IMR-90 (cell line): ENCODE measurements at regions not wholly inside any gene's neighbourhood (a gene's known extent, or its start where the extent isn't known, plus 50 kb on each side); places are given as distances from the start of the nearest gene placed in this dataset.
A peak's percentile ranks its signal among the peaks of the same experiment; 100 is the strongest.

Source experiments
- ATAC-seq: fragments of 200-7000 bp; cut with Tn5 transposase; 2 replicates; pipeline ENCODE4 v1.9.1; 2020; ENCODE audit warnings: low read depth, mild to moderate bottlenecking, moderate library complexity
- BruUV-seq: library from RNA; stranded (reverse); fragments of 400-500 nt; replicated peaks from 2 replicates; lab custom pipeline; 2021; lab: Mats Ljungman, UMichigan
- CTCF ChIA-PET: fragments of 300-600 bp; formaldehyde crosslinking; extraction: SDS; loops from one replicate; lab custom pipeline; 2021; ENCODE audit warnings: antibody characterized with exemption; lab: Yijun Ruan, JAX
- POLR2A ChIA-PET: fragments of 300-600 bp; sonication (Branson Sonifier 250); formaldehyde crosslinking; loops from one replicate; lab custom pipeline; 2022; ENCODE audit warnings: antibody characterized with exemption; ENCODE audit not compliant: unreplicated experiment; lab: Charles Lee
- DNase-seq: peaks from one replicate; pipeline ENCODE4 v3.0.0; 2013
- H2AFZ ChIP-seq: replicated peaks from 2 replicates; pipeline ENCODE3; 2013; ENCODE audit warnings: low read length, mild to moderate bottlenecking; ENCODE audit not compliant: poor library complexity
- H2AK5ac ChIP-seq: 2 replicates; pipeline ENCODE4 v1.6.1; 2013; ENCODE audit warnings: low read depth, low read length, inconsistent platforms
- H2AK9ac ChIP-seq: replicated peaks from 2 replicates; pipeline ENCODE3; 2013; ENCODE audit warnings: mild to moderate bottlenecking, low read depth, low read length, moderate library complexity; ENCODE audit not compliant: poor library complexity
- H2BK120ac ChIP-seq: 2 replicates; pipeline ENCODE4 v1.6.1; 2013; ENCODE audit warnings: low read depth, low read length, inconsistent platforms
- H2BK15ac ChIP-seq: 3 replicates; pipeline ENCODE4 v1.6.1; 2013; ENCODE audit warnings: low read depth, low read length, inconsistent platforms
- H2BK20ac ChIP-seq: 2 replicates; pipeline ENCODE4 v1.6.1; 2013; ENCODE audit warnings: low read depth, mild to moderate bottlenecking, inconsistent platforms, low read length, moderate library complexity
- H2BK5ac ChIP-seq: 2 replicates; pipeline ENCODE4 v1.6.1; 2013; ENCODE audit warnings: mild to moderate bottlenecking, low read depth, low read length, inconsistent platforms; ENCODE audit not compliant: poor library complexity, severe bottlenecking
- H3K14ac ChIP-seq: replicated peaks from 2 replicates; pipeline ENCODE4 v1.6.1; 2013; ENCODE audit warnings: low read depth, low read length, inconsistent platforms
- H3K18ac ChIP-seq: 2 replicates; pipeline ENCODE4 v1.6.1; 2013; ENCODE audit warnings: low read depth, low read length, control low read depth
- H3K23ac ChIP-seq: 2 replicates; pipeline ENCODE4 v1.6.1; 2013; ENCODE audit warnings: low read depth, low read length, inconsistent platforms
- H3K27ac ChIP-seq: 2 replicates; pipeline ENCODE4 v1.5.1; 2013; ENCODE audit warnings: mild to moderate bottlenecking, control low read depth, low read length; ENCODE audit not compliant: insufficient read depth
- H3K27me3 ChIP-seq: 2 replicates; pipeline ENCODE4 v1.6.1; 2013; ENCODE audit warnings: low read length; ENCODE audit not compliant: control insufficient read depth, insufficient read depth
- H3K36me3 ChIP-seq: 2 replicates; pipeline ENCODE4 v1.6.1; 2013; ENCODE audit warnings: low read length, mixed read lengths; ENCODE audit not compliant: control insufficient read depth, insufficient read depth
- H3K4ac ChIP-seq: 2 replicates; pipeline ENCODE4 v1.6.1; 2013; ENCODE audit warnings: low read depth, low read length, inconsistent platforms
- H3K4me1 ChIP-seq: 2 replicates; pipeline ENCODE4 v1.6.1; 2013; ENCODE audit warnings: low read length, mixed read lengths; ENCODE audit not compliant: control insufficient read depth, insufficient read depth
- H3K4me2 ChIP-seq: 2 replicates; pipeline ENCODE4 v1.6.1; 2013; ENCODE audit warnings: low read depth, mild to moderate bottlenecking, control low read depth, low read length, moderate library complexity
- H3K4me3 ChIP-seq: 2 replicates; pipeline ENCODE4 v1.5.1; 2013; ENCODE audit warnings: low read depth, mild to moderate bottlenecking, control low read depth, low read length, moderate library complexity; ENCODE audit not compliant: insufficient read depth
- H3K56ac ChIP-seq: 2 replicates; pipeline ENCODE4 v1.6.1; 2013; ENCODE audit warnings: low read length, inconsistent platforms; ENCODE audit not compliant: insufficient read depth; ENCODE audit errors: extremely low read depth
- H3K79me1 ChIP-seq, 2 experiments: 2 replicates each; pipeline ENCODE4 v1.6.1; 2013; ENCODE audit warnings: low read length in 2 of 2, inconsistent platforms in 1 of 2, low read depth in 1 of 2
- H3K9ac ChIP-seq: 2 replicates; pipeline ENCODE4 v1.6.1; 2013; ENCODE audit warnings: low read depth, low read length, control low read depth
- H3K9me1 ChIP-seq: 2 replicates; pipeline ENCODE4 v1.6.1; 2013; ENCODE audit warnings: low read length, inconsistent platforms; ENCODE audit not compliant: insufficient read depth
- H3K9me3 ChIP-seq: 2 replicates; pipeline ENCODE4 v1.6.1; 2013; ENCODE audit warnings: low read length; ENCODE audit not compliant: control insufficient read depth, insufficient read depth
- H4K20me1 ChIP-seq: 2 replicates; pipeline ENCODE4 v1.6.1; 2013; ENCODE audit warnings: low read length, inconsistent platforms; ENCODE audit not compliant: insufficient read depth
- H4K5ac ChIP-seq: 2 replicates; pipeline ENCODE4 v1.6.1; 2013; ENCODE audit warnings: mild to moderate bottlenecking, low read depth, low read length, control low read depth
- H4K8ac ChIP-seq, 2 experiments: 2 replicates each; pipeline ENCODE4 v1.6.1; 2013; ENCODE audit warnings: low read depth in 2 of 2, low read length in 2 of 2, control low read depth in 1 of 2, inconsistent platforms in 1 of 2
- H4K91ac ChIP-seq: 2 replicates; pipeline ENCODE4 v1.6.1; 2013; ENCODE audit warnings: low read depth, low read length, inconsistent platforms; ENCODE audit not compliant: insufficient read depth
- CHD1 ChIP-seq: IDR thresholded peaks from 2 replicates; pipeline ENCODE4 v1.6.1; 2012; ENCODE audit warnings: low read depth, low read length, improper control_type of control experiment
- ELK1 ChIP-seq: fragments of 150-350 bp; IDR thresholded peaks from 2 replicates; pipeline ENCODE4 v1.6.1; 2016; ENCODE audit warnings: low read depth, mild to moderate bottlenecking, low read length, moderate library complexity, borderline replicate concordance
- FOS ChIP-seq: fragments of 150-350 bp; IDR thresholded peaks from 2 replicates; pipeline ENCODE4 v1.6.1; 2016; ENCODE audit warnings: low read depth, low read length
- MXI1 ChIP-seq: IDR thresholded peaks from 2 replicates; pipeline ENCODE4 v1.6.1; 2012; ENCODE audit warnings: low read depth, mild to moderate bottlenecking, low read length, moderate library complexity, borderline replicate concordance
- NFE2L2 ChIP-seq: fragments of 150-350 bp; IDR thresholded peaks from 2 replicates; pipeline ENCODE4 v1.6.1; 2016; ENCODE audit warnings: low read depth, mild to moderate bottlenecking, low read length
- WGBS, 2 experiments: methylation state at CpG; one replicate each; pipeline versions ENCODE4 v1.1.5 to v1.1.7; 2013; ENCODE audit warnings: missing lambda C conversion rate in 2 of 2; ENCODE audit not compliant: insufficient read length in 1 of 2; ENCODE audit errors: extremely low coverage in 2 of 2; 5-methylcytosine and 5-hydroxymethylcytosine counted together
- dilution Hi-C: fragments of 300-500 bp; cut with HindIII; formaldehyde crosslinking; loops from one replicate; pipeline ENCODE4 v1.14.3; 2018; ENCODE audit warnings: low sequenced_read_pairs; ENCODE audit not compliant: unreplicated experiment
- in situ Hi-C: fragments of 300-500 bp; cut with MboI; formaldehyde crosslinking; loops from 3 replicates; pipeline ENCODE4 v1.14.3; 2019; ENCODE audit warnings: low sequenced_read_pairs, inconsistent platforms, mixed read lengths
- intact Hi-C: fragments of 100-400 bp; cut with micrococcal nuclease; formaldehyde crosslinking; loops from 2 replicates; pipeline ENCODE4 v1.10.0; 2022

GRCh38 chr7:25952261-25953057 is 199.5 kb upstream of the NFE2L3 start:
- H4K5ac ChIP-seq = no peak overlapping the region
- POLR2A ChIA-PET = interaction anchor here (0.6 kb wide), 1 partner anchor 36 kb away, joined by 6 read pairs; no protein-coding TSS in a partner anchor
- BruUV-seq = no TSS peak
- DNase-seq (no peak), ATAC-seq (no peak)
- H2AFZ ChIP-seq = peak overlapping the region; percentile 46
- H2BK15ac ChIP-seq = no peak overlapping the region
- H3K4ac ChIP-seq = no peak overlapping the region
- no peak overlapping the region for H3K18ac ChIP-seq
- H3K27ac ChIP-seq = no peak overlapping the region
- no peak overlapping the region for H4K8ac ChIP-seq
- H4K91ac ChIP-seq = no peak overlapping the region
- no peaks in the 10 kb centered on the region for H3K79me1 ChIP-seq
- no peak for TF ChIP-seq FOS
- TF ChIP-seq NFE2L2 = no peak
- no peak for TF ChIP-seq MXI1
- no peak for TF ChIP-seq ELK1
- no peak for TF ChIP-seq CHD1
- H3K9me3 ChIP-seq = no peaks in the 10 kb centered on the region
- no peak overlapping the region for H2AK5ac ChIP-seq
- H3K36me3 ChIP-seq = no peaks in the 10 kb centered on the region
- dilution Hi-C loops (no loop called here), in situ Hi-C loops (no loop called here), intact Hi-C loops (no loop called here)
- no peak overlapping the region for H2BK5ac ChIP-seq
- no peak overlapping the region for H3K4me2 ChIP-seq
- no peak overlapping the region for H3K14ac ChIP-seq
- WGBS, 2 experiments = 45% methylated on average over 5 of the region's 19 CpGs; no CpG with 5 or more reads in 1 of the 2 experiments
- no peaks in the 10 kb centered on the region for H3K9me1 ChIP-seq
- H3K4me3 ChIP-seq = no peak overlapping the region
- H2BK120ac ChIP-seq = no peak overlapping the region
- no peaks in the 10 kb centered on the region for H3K4me1 ChIP-seq
- H3K56ac ChIP-seq = no peak overlapping the region
- H3K23ac ChIP-seq = no peak overlapping the region
- H2BK20ac ChIP-seq = no peak overlapping the region
- H3K27me3 ChIP-seq = peaks cover 38% of the 10 kb centered on the region
- CTCF ChIA-PET = no interaction called here
- H4K20me1 ChIP-seq = no peaks in the 10 kb centered on the region
- no peak overlapping the region for H3K9ac ChIP-seq
- no peak overlapping the region for H2AK9ac ChIP-seq
